ENCODE measurements at regions not wholly inside any gene's neighbourhood (a gene's known extent, or its start where the extent isn't known, plus 50 kb on each side); places are given as distances from the start of the nearest gene placed in this dataset.

DNA sequence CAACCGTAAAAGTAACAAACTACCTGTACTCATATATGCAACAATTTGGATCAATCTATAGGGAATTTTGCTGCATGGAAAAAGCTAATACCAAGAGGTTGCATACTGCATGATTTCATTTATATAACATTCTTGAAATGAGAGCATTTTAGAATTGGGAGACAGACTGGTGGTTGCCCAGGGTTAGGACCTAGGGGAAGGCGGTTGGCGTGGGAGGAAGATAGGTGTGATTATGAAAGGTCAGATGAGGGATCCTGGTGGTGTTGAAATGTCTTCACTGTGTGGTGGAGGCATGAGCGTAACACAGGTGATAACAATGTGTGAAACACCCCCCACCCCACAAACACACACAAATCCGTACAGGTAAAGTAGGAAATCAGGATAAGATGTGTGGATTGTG is 176.6 kb upstream of the ZBED5 start:
- Histone ChIP-seq H3K36me3 (ENCODE audit: control insufficient read depth in 2 of 2, insufficient read depth in 2 of 2, low read length in 1 of 2) (no peaks in the 10 kb centered on the region), H3K9me3 (replicated peaks; ENCODE audit: control insufficient read depth, insufficient read depth, low read length) (no peaks in the 10 kb centered on the region), H3K27me3 (replicated peaks in 1 of 2; ENCODE audit: control insufficient read depth in 2 of 2, insufficient read depth in 2 of 2, low read length in 1 of 2) (no peaks in the 10 kb centered on the region), H3K4me2 (ENCODE audit: control insufficient read depth, insufficient read depth) (no peak overlapping the region), H4K20me1 (ENCODE audit: control insufficient read depth, insufficient read depth) (no peaks in the 10 kb centered on the region), H3K79me2 (ENCODE audit: control insufficient read depth, insufficient read depth, low read length) (no peaks in the 10 kb centered on the region), H3K9ac (ENCODE audit: control insufficient read depth, insufficient read depth, low read length) (no peak overlapping the region), H3K4me1 (ENCODE audit: control insufficient read depth, insufficient read depth, low read length) (no peaks in the 10 kb centered on the region), H3K27ac (ENCODE audit: control insufficient read depth, insufficient read depth) (no peak overlapping the region), H2AFZ (ENCODE audit: control insufficient read depth, low read depth, low read length) (no peak overlapping the region), H3K4me3 (no peak overlapping the region)
- ATAC-seq (no peak), DNase-seq (ENCODE audit: low read depth, low spot score) (no peak), FAIRE-seq (no peak)
- ChIA-PET RAD21 (ENCODE audit: unreplicated experiment) (interaction anchor here (0.7 kb wide), 1 partner anchor 194 kb away, joined by 3 read pairs; no protein-coding TSS in a partner anchor), SMC1A (ENCODE audit: uncharacterized antibody, unreplicated experiment) (interaction anchor here (1.4 to 2.1 kb wide), 4 partner anchors 226 to 753 kb away, joined by 3 to 9 read pairs (median 4); no protein-coding TSS in a partner anchor), CTCF (interaction anchor here (0.6 to 8.9 kb wide), 6 partner anchors 22 to 753 kb away, joined by 3 to 70 read pairs (median 3); no protein-coding TSS in a partner anchor), POLR2A (no interaction called here)
- in situ Hi-C loops (cut with MboI) (no loop called here), intact Hi-C loops (cut with micrococcal nuclease; ENCODE audit: unreplicated experiment) (no loop called here)
- BruUV-seq (replicated peaks), result no TSS peak
- TF ChIP-seq NR2F1 (conservative IDR thresholded peaks at IDR 0.05), result peak; percentile 85
- TF ChIP-seq, protein P1, sequence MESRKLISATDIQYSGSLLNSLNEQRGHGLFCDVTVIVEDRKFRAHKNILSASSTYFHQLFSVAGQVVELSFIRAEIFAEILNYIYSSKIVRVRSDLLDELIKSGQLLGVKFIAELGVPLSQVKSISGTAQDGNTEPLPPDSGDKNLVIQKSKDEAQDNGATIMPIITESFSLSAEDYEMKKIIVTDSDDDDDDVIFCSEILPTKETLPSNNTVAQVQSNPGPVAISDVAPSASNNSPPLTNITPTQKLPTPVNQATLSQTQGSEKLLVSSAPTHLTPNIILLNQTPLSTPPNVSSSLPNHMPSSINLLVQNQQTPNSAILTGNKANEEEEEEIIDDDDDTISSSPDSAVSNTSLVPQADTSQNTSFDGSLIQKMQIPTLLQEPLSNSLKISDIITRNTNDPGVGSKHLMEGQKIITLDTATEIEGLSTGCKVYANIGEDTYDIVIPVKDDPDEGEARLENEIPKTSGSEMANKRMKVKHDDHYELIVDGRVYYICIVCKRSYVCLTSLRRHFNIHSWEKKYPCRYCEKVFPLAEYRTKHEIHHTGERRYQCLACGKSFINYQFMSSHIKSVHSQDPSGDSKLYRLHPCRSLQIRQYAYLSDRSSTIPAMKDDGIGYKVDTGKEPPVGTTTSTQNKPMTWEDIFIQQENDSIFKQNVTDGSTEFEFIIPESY (IDR thresholded peaks at IDR 0.05), result no peak
- WGBS (ENCODE audit: insufficient coverage, insufficient replicate concordance, low lambda C conversion rate, missing lambda C conversion rate), result 40% methylated on average over 5 of the region's 5 CpGs

DNA sequence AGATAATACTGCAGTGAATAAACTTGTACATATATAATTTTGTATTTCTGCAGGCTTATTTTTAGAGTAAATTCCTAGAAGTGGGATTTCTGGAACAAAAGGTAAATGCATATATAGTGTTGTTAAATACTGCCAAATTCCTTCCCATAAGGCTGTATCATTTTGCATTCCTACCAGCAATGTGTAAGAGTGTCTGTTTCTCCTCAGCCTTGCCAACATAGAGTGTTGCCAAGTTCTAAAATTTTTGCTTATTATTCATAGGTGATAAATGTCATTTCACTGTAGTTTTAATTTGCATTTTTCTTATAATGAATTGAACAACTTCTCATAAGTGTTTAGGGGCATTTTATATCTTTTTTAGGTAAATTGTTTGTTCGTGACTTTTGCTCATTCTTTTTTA is 174.2 kb upstream of the ZBED5 start:
- DNase-seq (ENCODE audit: low read depth, low spot score) (no peak), FAIRE-seq (no peak), ATAC-seq (no peak)
- Histone ChIP-seq H3K9ac (ENCODE audit: control insufficient read depth, insufficient read depth, low read length) (no peak overlapping the region), H3K27me3 (replicated peaks in 1 of 2; ENCODE audit: control insufficient read depth in 2 of 2, insufficient read depth in 2 of 2, low read length in 1 of 2) (peaks cover 0 to under 1% of the 10 kb centered on the region in 2 experiments; a peak in 2 of 4 replicates), H3K36me3 (ENCODE audit: control insufficient read depth in 2 of 2, insufficient read depth in 2 of 2, low read length in 1 of 2) (no peaks in the 10 kb centered on the region), H3K9me3 (replicated peaks; ENCODE audit: control insufficient read depth, insufficient read depth, low read length) (no peaks in the 10 kb centered on the region), H3K4me3 (no peak overlapping the region), H2AFZ (ENCODE audit: control insufficient read depth, low read depth, low read length) (no peak overlapping the region), H3K4me1 (ENCODE audit: control insufficient read depth, insufficient read depth, low read length) (no peaks in the 10 kb centered on the region), H4K20me1 (ENCODE audit: control insufficient read depth, insufficient read depth) (no peaks in the 10 kb centered on the region), H3K4me2 (ENCODE audit: control insufficient read depth, insufficient read depth) (no peak overlapping the region), H3K27ac (ENCODE audit: control insufficient read depth, insufficient read depth) (no peak overlapping the region), H3K79me2 (ENCODE audit: control insufficient read depth, insufficient read depth, low read length) (no peaks in the 10 kb centered on the region)
- RAD21 ChIA-PET (ENCODE audit: unreplicated experiment), result no interaction called here
- POLR2A ChIA-PET, result no interaction called here
- BruUV-seq (replicated peaks), result no TSS peak
- intact Hi-C loops (cut with micrococcal nuclease; ENCODE audit: unreplicated experiment) (no loop called here), in situ Hi-C loops (cut with MboI) (no loop called here)
- CTCF ChIA-PET, result interaction anchor here (0.7 to 2.2 kb wide), 6 partner anchors 8 to 756 kb away, joined by 3 to 12 read pairs (median 3); no protein-coding TSS in a partner anchor
- SMC1A ChIA-PET (ENCODE audit: uncharacterized antibody, unreplicated experiment), result no interaction called here
- 14% methylated on average over 1 of the region's 1 CpG for WGBS (ENCODE audit: insufficient coverage, insufficient replicate concordance, low lambda C conversion rate, missing lambda C conversion rate)
- TF ChIP-seq PML (IDR thresholded peaks at IDR 0.05; ENCODE audit: low read length) (no peak), CBFB (IDR thresholded peaks at IDR 0.05; ENCODE audit: low read depth) (no peak), KAT2A (conservative IDR thresholded peaks at IDR 0.05; ENCODE audit: control insufficient read depth, low read depth, low read length) (no peak)
